ENCODE measurements at regions not wholly inside any gene's neighbourhood (a gene's known extent, or its start where the extent isn't known, plus 50 kb on each side); places are given as distances from the start of the nearest gene placed in this dataset.

DNA sequence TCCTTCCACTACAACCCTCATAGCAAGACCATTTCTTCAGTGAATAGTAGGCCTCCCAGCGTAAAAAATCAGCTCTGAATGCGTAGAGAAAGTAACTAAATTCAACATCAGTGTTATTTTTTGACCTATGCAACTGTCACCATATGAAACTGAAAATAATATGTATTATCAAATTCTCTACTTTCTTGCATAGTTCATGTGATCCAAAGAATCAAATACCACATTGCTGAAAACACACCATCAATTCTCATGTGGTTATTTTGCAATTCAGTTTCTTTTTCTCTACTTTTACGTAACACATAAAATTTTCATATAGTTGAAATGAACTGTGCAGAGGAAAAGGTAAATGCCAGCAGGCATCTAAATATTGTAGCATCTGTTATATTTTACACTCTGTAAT lies 208.5 kb upstream of the SPOPL start:
- TF ChIP-seq POLR2AphosphoS5 (IDR thresholded peaks at IDR 0.05) (no peak), POLR2A (IDR thresholded peaks at IDR 0.05; ENCODE audit: low read depth) (no peak)
- TF ChIP-seq, protein P1, sequence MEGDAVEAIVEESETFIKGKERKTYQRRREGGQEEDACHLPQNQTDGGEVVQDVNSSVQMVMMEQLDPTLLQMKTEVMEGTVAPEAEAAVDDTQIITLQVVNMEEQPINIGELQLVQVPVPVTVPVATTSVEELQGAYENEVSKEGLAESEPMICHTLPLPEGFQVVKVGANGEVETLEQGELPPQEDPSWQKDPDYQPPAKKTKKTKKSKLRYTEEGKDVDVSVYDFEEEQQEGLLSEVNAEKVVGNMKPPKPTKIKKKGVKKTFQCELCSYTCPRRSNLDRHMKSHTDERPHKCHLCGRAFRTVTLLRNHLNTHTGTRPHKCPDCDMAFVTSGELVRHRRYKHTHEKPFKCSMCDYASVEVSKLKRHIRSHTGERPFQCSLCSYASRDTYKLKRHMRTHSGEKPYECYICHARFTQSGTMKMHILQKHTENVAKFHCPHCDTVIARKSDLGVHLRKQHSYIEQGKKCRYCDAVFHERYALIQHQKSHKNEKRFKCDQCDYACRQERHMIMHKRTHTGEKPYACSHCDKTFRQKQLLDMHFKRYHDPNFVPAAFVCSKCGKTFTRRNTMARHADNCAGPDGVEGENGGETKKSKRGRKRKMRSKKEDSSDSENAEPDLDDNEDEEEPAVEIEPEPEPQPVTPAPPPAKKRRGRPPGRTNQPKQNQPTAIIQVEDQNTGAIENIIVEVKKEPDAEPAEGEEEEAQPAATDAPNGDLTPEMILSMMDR (IDR thresholded peaks at IDR 0.05): no peak

Data from esophagus muscularis mucosa (tissue), 3 donors.